Activated T-helper 17 cell treated with anti-CD3 and anti-CD28 coated beads, Interleukin-2, amount 50 U/mL, for 72 hours (primary cell): ENCODE measurements at regions not wholly inside any gene's neighbourhood (a gene's known extent, or its start where the extent isn't known, plus 50 kb on each side); places are given as distances from the start of the nearest gene placed in this dataset.

Source experiments
- ATAC-seq: fragments of 150-1000 bp; cut with Tn5 transposase; replicated peaks from 2 replicates; pipeline ENCODE4 v1.10.0; 2021; ENCODE audit warnings: mild to moderate bottlenecking, moderate library complexity
- H3K27ac Mint-ChIP-seq: one replicate; pipeline ENCODE4 v1.8.0; 2022; ENCODE audit warnings: mixed read lengths
- H3K27me3 Mint-ChIP-seq: one replicate; pipeline ENCODE4 v1.8.0; 2022; ENCODE audit warnings: mixed read lengths
- H3K36me3 Mint-ChIP-seq: one replicate; pipeline ENCODE4 v1.8.0; 2022; ENCODE audit warnings: low read depth, mild to moderate bottlenecking, mixed read lengths
- H3K4me1 Mint-ChIP-seq: one replicate; pipeline ENCODE4 v1.8.0; 2022; ENCODE audit warnings: mixed read lengths
- H3K4me3 Mint-ChIP-seq: one replicate; pipeline ENCODE4 v1.8.0; 2022; ENCODE audit warnings: mild to moderate bottlenecking, mixed read lengths
- H3K9me3 Mint-ChIP-seq: one replicate; pipeline ENCODE4 v1.8.0; 2022; ENCODE audit warnings: mixed read lengths

DNA sequence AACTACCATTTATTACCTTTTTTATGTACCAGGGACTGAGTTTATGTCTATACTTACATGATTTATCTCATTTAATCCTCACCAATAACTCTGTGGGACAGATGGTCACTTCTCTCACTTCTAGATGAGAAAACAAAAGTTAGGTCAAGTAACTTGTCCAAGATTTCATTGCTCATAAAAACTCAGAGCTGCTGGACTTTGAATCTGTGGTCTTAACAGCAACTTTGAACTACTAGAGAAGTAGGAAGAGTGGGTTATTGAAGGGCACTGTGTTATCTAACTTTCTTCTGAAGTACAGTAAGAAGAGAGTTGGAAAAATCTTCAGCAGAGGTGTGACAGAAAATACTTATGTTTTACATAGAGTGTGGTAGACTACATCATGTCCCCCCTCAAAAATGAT is 214.2 kb upstream of the BMPER start:
- Mint-ChIP-seq H3K36me3 (peaks cover 10% of the 10 kb centered on the region), H3K9me3 (peaks cover 12% of the 10 kb centered on the region), H3K4me3 (no peak overlapping the region), H3K4me1 (no peaks in the 10 kb centered on the region), H3K27me3 (no peaks in the 10 kb centered on the region), H3K27ac (no peak overlapping the region)
- ATAC-seq: no peak

GRCh38 chr7:33692956-33693355 is 212.4 kb upstream of the BMPER start:
- H3K4me3 Mint-ChIP-seq: no peak overlapping the region
- H3K9me3 Mint-ChIP-seq: peaks cover 12% of the 10 kb centered on the region
- ATAC-seq: no peak
- no peaks in the 10 kb centered on the region for H3K4me1 Mint-ChIP-seq
- H3K36me3 Mint-ChIP-seq: peaks cover 10% of the 10 kb centered on the region
- H3K27ac Mint-ChIP-seq: no peak overlapping the region
- no peaks in the 10 kb centered on the region for H3K27me3 Mint-ChIP-seq

DNA sequence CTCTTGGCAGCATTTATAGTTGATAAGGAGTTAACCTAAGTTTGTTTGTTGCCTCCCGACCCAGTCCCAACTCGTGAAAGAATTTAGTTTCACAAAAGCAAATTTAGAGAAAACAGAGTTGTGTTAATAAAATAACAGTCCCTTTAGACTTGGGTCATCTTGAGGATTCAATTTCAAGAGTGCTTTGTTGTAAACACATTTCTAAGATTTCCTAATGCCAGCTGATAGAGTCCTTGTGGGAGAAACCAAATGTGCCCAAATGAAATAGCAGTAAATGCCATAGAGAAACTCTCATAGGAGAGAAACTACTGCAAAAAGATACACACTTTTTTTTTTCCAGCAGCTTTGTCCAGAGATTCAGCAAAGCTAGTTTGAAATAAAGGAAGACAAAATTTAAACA is 211.3 kb upstream of the BMPER start:
- no peak overlapping the region for H3K4me3 Mint-ChIP-seq
- H3K36me3 Mint-ChIP-seq: no peaks in the 10 kb centered on the region
- no peak for ATAC-seq
- no peak overlapping the region for H3K27ac Mint-ChIP-seq
- no peaks in the 10 kb centered on the region for H3K27me3 Mint-ChIP-seq
- no peaks in the 10 kb centered on the region for H3K4me1 Mint-ChIP-seq
- peaks cover 12% of the 10 kb centered on the region for H3K9me3 Mint-ChIP-seq

DNA sequence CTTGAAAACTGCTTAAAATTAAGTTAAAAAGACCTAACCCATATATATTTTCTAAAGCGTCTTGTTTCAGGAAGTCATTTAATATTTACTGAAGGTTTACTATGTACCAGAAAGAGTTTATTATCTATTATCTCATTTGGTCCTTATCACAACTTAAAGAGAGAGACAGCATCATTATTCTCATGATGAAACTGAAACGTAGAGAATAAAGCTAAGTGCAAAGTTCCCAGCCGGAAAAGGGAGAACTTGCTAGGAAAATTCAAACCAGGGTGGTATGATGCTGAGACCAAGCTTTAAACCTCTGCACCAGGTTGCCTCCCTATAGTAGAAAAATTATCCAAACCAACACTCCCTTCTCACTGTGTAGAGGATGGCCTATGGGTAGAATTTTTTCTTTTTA is 207.7 kb upstream of the BMPER start:
- H3K4me1 Mint-ChIP-seq: no peaks in the 10 kb centered on the region
- H3K9me3 Mint-ChIP-seq: peaks cover 12% of the 10 kb centered on the region
- no peaks in the 10 kb centered on the region for H3K36me3 Mint-ChIP-seq
- no peaks in the 10 kb centered on the region for H3K27me3 Mint-ChIP-seq
- no peak overlapping the region for H3K4me3 Mint-ChIP-seq
- ATAC-seq: no peak
- no peak overlapping the region for H3K27ac Mint-ChIP-seq

GRCh38 chr7:33698041-33698440 is 207.3 kb upstream of the BMPER start:
- Mint-ChIP-seq H3K4me3 (no peak overlapping the region), H3K27ac (no peak overlapping the region), H3K4me1 (no peaks in the 10 kb centered on the region), H3K36me3 (no peaks in the 10 kb centered on the region), H3K9me3 (peaks cover 14% of the 10 kb centered on the region), H3K27me3 (no peaks in the 10 kb centered on the region)
- ATAC-seq: no peak

DNA sequence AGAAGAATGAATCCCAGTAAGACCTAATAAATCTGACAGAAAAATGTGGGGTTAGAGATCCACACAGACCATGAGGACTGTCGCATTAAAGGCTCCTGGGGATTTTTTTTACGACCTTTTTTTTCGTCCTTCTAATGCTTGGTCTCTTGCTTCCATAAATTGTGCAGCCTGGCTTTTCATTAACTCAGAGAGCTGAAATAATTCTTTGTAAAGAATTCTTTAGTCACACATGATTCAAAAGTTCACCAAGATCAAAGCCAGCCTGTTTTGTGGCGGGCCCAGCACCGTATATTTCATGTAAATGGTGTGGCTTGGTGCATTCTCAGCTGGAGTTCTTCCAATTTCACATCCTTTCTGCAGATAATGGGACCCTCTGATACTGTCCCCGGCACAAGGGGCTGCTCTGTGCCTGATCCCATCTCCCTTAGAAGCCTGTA is 206.6 kb upstream of the BMPER start:
- H3K4me3 Mint-ChIP-seq: no peak overlapping the region
- H3K27me3 Mint-ChIP-seq: no peaks in the 10 kb centered on the region
- peaks cover 19% of the 10 kb centered on the region for H3K9me3 Mint-ChIP-seq
- H3K4me1 Mint-ChIP-seq: no peaks in the 10 kb centered on the region
- H3K36me3 Mint-ChIP-seq: no peaks in the 10 kb centered on the region
- no peak for ATAC-seq
- H3K27ac Mint-ChIP-seq: no peak overlapping the region

DNA sequence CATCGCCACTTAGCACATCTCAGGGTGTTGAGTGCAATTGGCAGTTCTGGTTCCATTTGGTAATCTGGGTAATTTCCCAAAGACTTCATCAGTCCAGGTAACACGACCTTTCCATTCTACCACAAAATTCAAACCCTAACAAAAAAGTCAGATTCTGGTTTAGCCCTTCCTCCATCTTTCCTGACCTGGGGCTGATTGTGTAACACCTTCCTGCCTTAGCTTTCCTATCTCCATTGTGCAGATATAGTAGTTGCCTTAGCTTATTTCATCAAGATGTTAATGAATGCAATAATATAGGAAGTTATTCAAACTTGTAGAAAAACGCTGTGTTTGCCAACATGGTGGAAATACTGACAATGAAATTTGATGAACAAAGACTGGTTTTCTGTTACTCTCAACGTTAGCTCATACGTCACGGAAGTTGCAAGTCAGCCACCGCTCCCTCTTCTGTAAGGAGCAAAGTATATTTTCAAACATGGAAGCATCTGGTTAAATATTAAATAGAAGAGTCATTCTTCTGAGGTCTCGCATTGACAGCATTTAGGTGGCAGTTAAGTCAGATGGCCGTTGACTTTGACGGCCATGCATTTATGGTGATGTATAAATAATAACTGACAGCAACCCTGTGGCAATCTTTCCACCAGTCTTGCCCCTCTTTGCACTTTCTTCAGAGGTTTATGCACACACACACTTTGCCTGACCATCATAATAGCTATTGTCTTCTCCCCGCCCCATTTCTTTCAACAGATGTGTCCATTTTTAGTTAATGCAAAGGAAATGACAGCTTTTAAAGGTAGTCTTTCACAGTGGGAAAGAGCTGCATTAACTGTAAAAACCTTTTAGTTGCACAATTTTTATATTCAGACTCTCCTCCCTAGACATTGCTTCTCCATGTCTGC is 205.1 kb upstream of the BMPER start:
- H3K27me3 Mint-ChIP-seq: no peaks in the 10 kb centered on the region
- H3K36me3 Mint-ChIP-seq: no peaks in the 10 kb centered on the region
- peaks cover 19% of the 10 kb centered on the region for H3K9me3 Mint-ChIP-seq
- no peak overlapping the region for H3K4me3 Mint-ChIP-seq
- no peak for ATAC-seq
- H3K4me1 Mint-ChIP-seq: no peaks in the 10 kb centered on the region
- H3K27ac Mint-ChIP-seq: no peak overlapping the region

DNA sequence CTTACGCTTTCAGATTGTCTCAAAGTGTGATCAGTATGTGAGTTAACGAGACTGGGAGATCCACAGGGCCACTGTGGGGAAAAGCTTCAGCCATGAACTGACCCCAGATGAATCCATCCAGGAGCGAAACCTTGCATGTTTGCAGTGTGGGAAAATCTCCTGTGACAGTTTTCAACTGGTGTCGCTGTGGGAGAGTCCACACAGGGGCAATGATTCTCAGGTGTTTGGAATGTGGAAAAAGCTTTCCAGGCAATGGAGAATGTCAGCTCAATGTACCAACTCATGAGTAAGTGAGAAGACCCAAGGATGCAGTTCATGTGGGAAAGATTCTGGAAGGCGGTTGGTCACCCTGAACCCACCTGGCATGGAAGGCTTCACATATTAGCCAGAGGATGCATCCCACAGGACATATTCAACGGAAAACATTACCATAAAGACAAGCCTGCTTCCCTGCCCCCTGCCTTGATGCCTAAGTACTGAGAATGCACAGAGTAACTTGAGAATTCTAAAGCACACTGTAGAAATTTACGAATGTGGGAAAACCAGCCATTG is 204.1 kb upstream of the BMPER start:
- ATAC-seq: no peak
- Mint-ChIP-seq H3K36me3 (no peaks in the 10 kb centered on the region), H3K4me1 (no peaks in the 10 kb centered on the region), H3K4me3 (no peak overlapping the region), H3K27me3 (no peaks in the 10 kb centered on the region), H3K9me3 (peaks cover 19% of the 10 kb centered on the region), H3K27ac (no peak overlapping the region)

DNA sequence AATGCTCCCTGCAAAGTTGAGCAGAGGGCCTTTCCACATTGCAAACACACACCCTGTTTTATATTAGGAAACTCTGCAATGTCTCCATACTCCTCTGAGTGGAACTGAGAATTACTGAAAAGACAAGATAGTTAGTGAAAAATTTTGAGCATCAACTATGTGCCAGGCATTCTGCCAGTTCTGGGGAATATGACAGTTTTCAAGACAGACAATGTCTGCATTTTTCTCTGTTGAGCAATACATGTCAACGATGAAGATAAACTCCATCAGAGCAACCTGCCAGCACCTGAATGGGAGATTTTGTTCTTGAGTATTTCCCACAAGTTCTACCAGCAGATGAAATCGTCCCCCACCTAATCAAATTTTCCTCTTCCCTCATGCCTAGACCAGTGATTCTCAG is 203.4 kb upstream of the BMPER start:
- H3K4me3 Mint-ChIP-seq: no peak overlapping the region
- no peaks in the 10 kb centered on the region for H3K27me3 Mint-ChIP-seq
- no peak overlapping the region for H3K27ac Mint-ChIP-seq
- peaks cover 19% of the 10 kb centered on the region for H3K9me3 Mint-ChIP-seq
- no peaks in the 10 kb centered on the region for H3K36me3 Mint-ChIP-seq
- no peaks in the 10 kb centered on the region for H3K4me1 Mint-ChIP-seq
- no peak for ATAC-seq

GRCh38 chr7:33702514-33703054 is 202.8 kb upstream of the BMPER start:
- no peak overlapping the region for H3K4me3 Mint-ChIP-seq
- no peak overlapping the region for H3K27ac Mint-ChIP-seq
- no peaks in the 10 kb centered on the region for H3K36me3 Mint-ChIP-seq
- H3K27me3 Mint-ChIP-seq: no peaks in the 10 kb centered on the region
- no peak for ATAC-seq
- peaks cover 19% of the 10 kb centered on the region for H3K9me3 Mint-ChIP-seq
- H3K4me1 Mint-ChIP-seq: no peaks in the 10 kb centered on the region

DNA sequence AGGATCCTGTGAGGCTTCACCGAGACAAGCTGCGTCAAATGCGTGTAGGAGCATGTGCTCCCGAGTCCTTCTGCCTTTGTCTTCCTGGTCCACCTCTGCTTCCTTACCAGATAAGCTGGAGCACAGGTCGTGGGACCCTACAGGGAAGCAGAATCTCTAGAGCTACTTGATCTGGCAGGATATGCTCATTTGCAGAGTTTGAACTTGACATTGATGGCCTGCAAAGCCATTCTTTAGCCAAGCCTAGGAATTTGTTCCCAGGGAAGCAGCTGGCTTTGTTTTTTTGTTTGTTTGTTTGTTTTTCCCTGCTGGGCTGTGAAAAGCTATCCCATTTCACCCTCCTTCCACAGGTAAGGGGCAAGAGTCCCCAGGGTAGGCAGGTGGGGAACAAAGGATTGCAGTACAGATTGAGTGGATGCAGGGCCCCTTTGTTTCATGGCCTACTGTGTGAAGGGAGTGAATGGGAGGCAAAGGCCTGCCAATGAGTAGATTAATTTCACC is 200.0 kb upstream of the BMPER start:
- no peaks in the 10 kb centered on the region for H3K36me3 Mint-ChIP-seq
- H3K27ac Mint-ChIP-seq: no peak overlapping the region
- H3K9me3 Mint-ChIP-seq: peaks cover 16% of the 10 kb centered on the region
- no peak for ATAC-seq
- H3K4me1 Mint-ChIP-seq: no peaks in the 10 kb centered on the region
- no peak overlapping the region for H3K4me3 Mint-ChIP-seq
- H3K27me3 Mint-ChIP-seq: no peaks in the 10 kb centered on the region

DNA sequence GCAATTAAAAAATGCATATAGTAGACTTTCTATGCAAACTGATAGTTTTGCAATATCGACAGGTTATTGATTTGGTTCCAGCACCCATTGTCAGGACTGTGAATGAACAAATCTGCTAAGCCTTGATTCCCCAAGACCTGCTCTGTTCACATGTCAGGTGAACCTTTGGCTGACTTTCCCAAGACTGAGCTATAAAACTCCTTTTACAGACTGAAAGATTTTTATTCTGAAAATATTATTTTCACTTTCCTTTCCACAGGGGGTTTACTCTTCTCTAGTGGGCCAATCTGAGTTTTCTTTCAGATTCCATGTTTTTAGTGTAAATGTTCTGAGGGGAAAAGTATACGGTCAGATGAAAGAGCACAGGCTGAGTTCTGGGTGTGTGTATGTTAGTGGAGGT is 199.2 kb upstream of the BMPER start:
- no peaks in the 10 kb centered on the region for H3K4me1 Mint-ChIP-seq

GRCh38 chr7:33706771-33707200 is 198.6 kb upstream of the BMPER start:
- ATAC-seq: no peak
- no peaks in the 10 kb centered on the region for H3K27me3 Mint-ChIP-seq

More for the DNA sequence above, 199.2 kb upstream of the BMPER start:
- peaks cover 16% of the 10 kb centered on the region for H3K9me3 Mint-ChIP-seq
- no peak overlapping the region for H3K4me3 Mint-ChIP-seq
- no peaks in the 10 kb centered on the region for H3K27me3 Mint-ChIP-seq
- no peaks in the 10 kb centered on the region for H3K36me3 Mint-ChIP-seq
- no peak for ATAC-seq
- H3K27ac Mint-ChIP-seq: no peak overlapping the region

DNA sequence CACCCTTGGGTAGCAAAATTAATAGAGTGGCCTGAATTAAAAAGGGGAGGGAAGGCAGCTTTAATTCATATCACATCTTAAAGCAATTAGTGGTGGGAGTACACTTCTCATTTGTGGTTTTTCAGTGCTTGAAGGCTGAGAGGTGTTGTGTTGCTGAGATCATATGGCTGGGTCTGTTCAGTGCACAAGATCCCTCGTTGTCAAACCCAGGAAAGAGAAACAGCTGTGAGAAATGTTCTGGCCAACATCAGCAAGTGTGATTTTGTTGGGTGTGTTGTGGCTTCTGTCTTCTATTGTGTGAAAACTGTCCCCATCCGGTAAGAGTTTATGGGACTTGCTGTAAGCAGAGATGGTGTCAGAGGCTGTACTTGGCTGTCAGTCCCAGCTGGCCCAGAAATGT is 197.9 kb upstream of the BMPER start:
- Mint-ChIP-seq H3K9me3 (peaks cover 8% of the 10 kb centered on the region), H3K4me3 (no peak overlapping the region), H3K36me3 (no peaks in the 10 kb centered on the region), H3K27ac (no peak overlapping the region), H3K27me3 (no peaks in the 10 kb centered on the region), H3K4me1 (no peaks in the 10 kb centered on the region)
- ATAC-seq: no peak

More at GRCh38 chr7:33706771-33707200, 198.6 kb upstream of the BMPER start:
- no peak overlapping the region for H3K4me3 Mint-ChIP-seq
- H3K4me1 Mint-ChIP-seq: no peaks in the 10 kb centered on the region
- H3K27ac Mint-ChIP-seq: no peak overlapping the region
- peaks cover 15% of the 10 kb centered on the region for H3K9me3 Mint-ChIP-seq
- H3K36me3 Mint-ChIP-seq: no peaks in the 10 kb centered on the region

DNA sequence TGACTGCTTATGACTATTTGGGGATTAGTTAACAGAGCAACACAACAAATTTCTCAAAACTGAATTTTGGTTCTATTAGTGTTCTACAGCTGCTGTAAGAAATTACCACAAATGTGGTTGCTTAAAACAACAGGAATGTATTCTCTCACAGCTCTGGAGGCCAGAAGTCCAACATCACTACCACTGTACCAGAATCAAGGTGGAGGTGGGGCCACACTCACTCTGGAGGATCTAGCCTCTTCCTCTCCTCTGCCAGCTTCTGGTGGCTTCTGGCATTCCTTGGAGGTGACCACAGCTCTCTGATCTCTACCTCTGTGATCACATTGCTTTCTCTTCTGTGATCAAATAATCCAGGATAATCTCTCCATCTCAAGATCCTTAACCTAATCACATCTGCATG is 194.7 kb upstream of the BMPER start:
- Mint-ChIP-seq H3K36me3 (no peaks in the 10 kb centered on the region), H3K4me3 (no peak overlapping the region), H3K4me1 (no peaks in the 10 kb centered on the region), H3K27ac (no peak overlapping the region), H3K27me3 (no peaks in the 10 kb centered on the region), H3K9me3 (no peaks in the 10 kb centered on the region)
- ATAC-seq: no peak
